HFFc6 (cell line): ENCODE measurements at regions not wholly inside any gene's neighbourhood (a gene's known extent, or its start where the extent isn't known, plus 50 kb on each side); places are given as distances from the start of the nearest gene placed in this dataset.

Source experiments
- DNase-seq: peaks from one replicate; pipeline ENCODE4 v3.0.0-alpha.2; 2018
- H3K27ac Mint-ChIP-seq: 2 replicates; pipeline ENCODE4 v1.8.0; 2020; ENCODE audit warnings: mild to moderate bottlenecking, mixed read lengths
- H3K27me3 Mint-ChIP-seq: 2 replicates; pipeline ENCODE4 v1.8.0; 2021; ENCODE audit warnings: mild to moderate bottlenecking, moderate library complexity, mixed read lengths; ENCODE audit not compliant: insufficient read depth
- H3K36me3 Mint-ChIP-seq: 2 replicates; pipeline ENCODE4 v1.8.0; 2021; ENCODE audit warnings: low read depth, mixed read lengths
- H3K4me1 Mint-ChIP-seq: 2 replicates; pipeline ENCODE4 v1.8.0; 2020; ENCODE audit warnings: low read depth, mixed read lengths
- H3K4me3 Mint-ChIP-seq: 2 replicates; pipeline ENCODE4 v1.8.0; 2020; ENCODE audit warnings: mild to moderate bottlenecking, moderate library complexity, mixed read lengths
- H3K9me3 Mint-ChIP-seq: 2 replicates; pipeline ENCODE4 v1.8.0; 2020; ENCODE audit warnings: mild to moderate bottlenecking, mixed read lengths
- TF ChIP-seq, protein P1 (sequence below): fragments of 200-600 bp; sonication (generic); IDR thresholded peaks from 2 replicates; pipeline ENCODE4 v1.5.0; 2021; ENCODE audit warnings: antibody characterized with exemption, mild to moderate bottlenecking

GRCh38 chr5:124397317-124397716 lies 349.1 kb downstream of the ZNF608 start:
- H3K4me3 Mint-ChIP-seq: no peak overlapping the region
- H3K27ac Mint-ChIP-seq: no peak overlapping the region
- TF ChIP-seq, protein P1, sequence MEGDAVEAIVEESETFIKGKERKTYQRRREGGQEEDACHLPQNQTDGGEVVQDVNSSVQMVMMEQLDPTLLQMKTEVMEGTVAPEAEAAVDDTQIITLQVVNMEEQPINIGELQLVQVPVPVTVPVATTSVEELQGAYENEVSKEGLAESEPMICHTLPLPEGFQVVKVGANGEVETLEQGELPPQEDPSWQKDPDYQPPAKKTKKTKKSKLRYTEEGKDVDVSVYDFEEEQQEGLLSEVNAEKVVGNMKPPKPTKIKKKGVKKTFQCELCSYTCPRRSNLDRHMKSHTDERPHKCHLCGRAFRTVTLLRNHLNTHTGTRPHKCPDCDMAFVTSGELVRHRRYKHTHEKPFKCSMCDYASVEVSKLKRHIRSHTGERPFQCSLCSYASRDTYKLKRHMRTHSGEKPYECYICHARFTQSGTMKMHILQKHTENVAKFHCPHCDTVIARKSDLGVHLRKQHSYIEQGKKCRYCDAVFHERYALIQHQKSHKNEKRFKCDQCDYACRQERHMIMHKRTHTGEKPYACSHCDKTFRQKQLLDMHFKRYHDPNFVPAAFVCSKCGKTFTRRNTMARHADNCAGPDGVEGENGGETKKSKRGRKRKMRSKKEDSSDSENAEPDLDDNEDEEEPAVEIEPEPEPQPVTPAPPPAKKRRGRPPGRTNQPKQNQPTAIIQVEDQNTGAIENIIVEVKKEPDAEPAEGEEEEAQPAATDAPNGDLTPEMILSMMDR: no peak
- H3K27me3 Mint-ChIP-seq: no peaks in the 10 kb centered on the region; the same call in 1 of the 2 replicates
- DNase-seq: no peak
- H3K36me3 Mint-ChIP-seq: no peaks in the 10 kb centered on the region
- no peaks in the 10 kb centered on the region for H3K4me1 Mint-ChIP-seq
- H3K9me3 Mint-ChIP-seq: peaks cover 5% of the 10 kb centered on the region; the same call in 1 of the 2 replicates

DNA sequence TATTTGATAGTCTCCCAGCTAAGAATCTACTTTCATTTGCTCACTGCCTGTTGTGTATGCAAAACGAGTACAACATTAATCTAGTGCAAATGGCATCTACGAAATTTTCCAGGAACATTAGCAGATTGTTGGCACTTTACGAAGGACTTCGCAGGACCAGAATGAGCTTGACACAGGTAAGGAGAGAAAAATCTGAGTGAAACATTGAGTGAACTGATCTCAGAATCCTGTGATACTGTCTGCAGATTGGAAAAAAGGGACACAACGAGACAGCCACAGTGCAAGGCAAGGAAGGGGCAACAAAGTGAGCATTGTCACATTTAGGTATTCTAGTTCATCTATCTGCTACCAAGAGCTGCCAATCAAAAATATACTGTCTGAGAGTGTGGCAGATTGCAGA lies 350.5 kb downstream of the ZNF608 start:
- Mint-ChIP-seq H3K4me1 (no peaks in the 10 kb centered on the region), H3K27ac (no peak overlapping the region)

DNA sequence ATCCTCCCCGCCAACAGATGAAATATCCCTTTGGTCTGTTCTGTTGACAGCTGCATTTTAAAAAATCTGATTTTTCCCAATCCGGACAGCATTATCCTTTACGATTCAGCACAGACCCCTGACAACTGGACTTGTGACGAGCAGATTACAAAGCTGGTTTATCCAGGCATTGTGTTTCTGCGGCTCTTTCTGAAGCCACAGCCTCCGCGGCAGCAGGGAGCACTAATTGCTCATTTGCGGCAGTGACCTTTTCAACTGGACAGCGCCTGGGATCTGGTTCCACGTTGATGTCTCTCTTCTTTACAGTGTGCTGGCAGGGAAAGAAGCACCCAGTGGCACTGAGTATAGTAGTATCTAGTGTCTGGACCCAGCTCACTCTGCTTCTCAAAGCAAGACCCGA lies 351.2 kb downstream of the ZNF608 start:
- no peaks in the 10 kb centered on the region; the same call in 1 of the 2 replicates for H3K27me3 Mint-ChIP-seq
- no peaks in the 10 kb centered on the region for H3K4me1 Mint-ChIP-seq
- H3K9me3 Mint-ChIP-seq: peaks cover 11% of the 10 kb centered on the region
- H3K36me3 Mint-ChIP-seq: peaks cover 3% of the 10 kb centered on the region; the same call in 1 of the 2 replicates
- DNase-seq: no peak
- H3K27ac Mint-ChIP-seq: no peak overlapping the region
- H3K4me3 Mint-ChIP-seq: no peak overlapping the region
- TF ChIP-seq, protein P1: no peak

More for the DNA sequence above, 350.5 kb downstream of the ZNF608 start:
- H3K9me3 Mint-ChIP-seq: peaks cover 6% of the 10 kb centered on the region; the same call in 1 of the 2 replicates
- TF ChIP-seq, protein P1: no peak
- H3K4me3 Mint-ChIP-seq: no peak overlapping the region
- H3K36me3 Mint-ChIP-seq: no peaks in the 10 kb centered on the region
- no peaks in the 10 kb centered on the region; the same call in 1 of the 2 replicates for H3K27me3 Mint-ChIP-seq
- DNase-seq: no peak

- Mint-ChIP-seq H3K36me3 (peaks cover 3% of the 10 kb centered on the region; the same call in 1 of the 2 replicates), H3K4me1 (no peaks in the 10 kb centered on the region), H3K27ac (no peak overlapping the region), H3K9me3 (peaks cover 16% of the 10 kb centered on the region), H3K4me3 (no peak overlapping the region), H3K27me3 (no peaks in the 10 kb centered on the region; the same call in 1 of the 2 replicates)
- no peak for DNase-seq
- TF ChIP-seq, protein P1: no peak
Measured at GRCh38 chr5:124394700-124395245, 351.7 kb downstream of the ZNF608 start.

DNA sequence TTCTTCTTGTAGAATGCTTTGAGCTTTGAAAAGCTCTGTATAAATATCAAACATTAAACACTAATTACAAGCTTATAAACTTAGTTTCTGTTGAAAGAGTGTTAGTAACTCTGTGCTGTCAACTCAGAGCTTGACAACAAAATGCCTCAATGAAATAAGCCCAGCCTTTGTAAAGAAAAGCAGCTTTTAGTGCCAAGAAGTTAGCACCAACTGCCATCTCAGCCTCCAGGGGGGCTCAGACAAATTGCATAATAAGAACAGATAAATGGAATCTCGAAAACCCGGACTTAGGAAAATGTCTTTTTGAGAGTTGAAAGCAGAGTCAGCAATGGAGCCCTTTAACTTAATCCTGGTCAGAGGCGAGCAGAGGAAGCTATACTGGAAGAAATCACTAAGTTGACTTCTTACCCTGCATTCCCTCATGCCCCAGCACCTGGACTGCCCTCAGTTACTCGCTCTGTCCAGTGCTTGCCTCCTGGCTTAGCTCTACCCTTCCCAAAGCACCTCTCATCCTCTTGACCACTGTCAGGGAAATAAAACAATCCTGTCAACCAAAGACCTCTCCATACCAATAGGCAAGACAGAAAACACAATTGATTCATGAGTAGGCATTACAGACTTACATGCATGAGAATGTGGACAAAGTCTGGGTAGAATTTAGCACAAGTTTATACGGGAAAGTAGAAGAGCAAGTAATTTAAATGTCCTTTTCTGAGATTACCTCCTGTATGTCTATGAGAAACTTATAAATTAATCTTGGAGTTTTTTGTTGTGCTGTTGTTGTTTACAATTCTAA lies 352.7 kb downstream of the ZNF608 start:
- Mint-ChIP-seq H3K9me3 (peaks cover 17% of the 10 kb centered on the region), H3K4me3 (no peak overlapping the region), H3K27ac (no peak overlapping the region), H3K36me3 (peaks cover 3% of the 10 kb centered on the region; the same call in 1 of the 2 replicates), H3K4me1 (no peaks in the 10 kb centered on the region), H3K27me3 (no peaks in the 10 kb centered on the region; the same call in 1 of the 2 replicates)
- TF ChIP-seq, protein P1: no peak
- no peak for DNase-seq
